Parathyroid adenoma (tissue), 2 donors: ENCODE measurements at regions not wholly inside any gene's neighbourhood (a gene's known extent, or its start where the extent isn't known, plus 50 kb on each side); places are given as distances from the start of the nearest gene placed in this dataset.

ENCODE experiments used
- H2AFZ ChIP-seq: fragments of 300-600 bp; sonication (generic); one replicate; pipeline ENCODE4 v1.7.0; 2017; ENCODE audit warnings: antibody characterized with exemption, mild to moderate bottlenecking
- H3K27ac ChIP-seq: fragments of 300-600 bp; sonication (generic); one replicate; pipeline ENCODE4 v1.7.0; 2017
- H3K27me3 ChIP-seq: fragments of 300-600 bp; sonication (generic); one replicate; pipeline ENCODE4 v1.7.0; 2017; ENCODE audit warnings: low read length; ENCODE audit not compliant: control insufficient read depth, insufficient read depth
- H3K36me3 ChIP-seq: fragments of 300-600 bp; sonication (generic); one replicate; pipeline ENCODE4 v1.7.0; 2017; ENCODE audit warnings: low read length; ENCODE audit not compliant: control insufficient read depth, insufficient read depth
- H3K4me1 ChIP-seq: fragments of 300-600 bp; sonication (generic); one replicate; pipeline ENCODE4 v1.7.0; 2017; ENCODE audit warnings: control low read depth
- H3K4me2 ChIP-seq: fragments of 300-600 bp; sonication (generic); one replicate; pipeline ENCODE4 v1.7.0; 2017; ENCODE audit warnings: low read length
- H3K4me3 ChIP-seq: fragments of 300-600 bp; sonication (generic); one replicate; pipeline ENCODE4 v1.7.0; 2017; ENCODE audit warnings: low read depth, low read length
- H3K79me2 ChIP-seq: fragments of 300-600 bp; sonication (generic); one replicate; pipeline ENCODE4 v1.7.0; 2017; ENCODE audit warnings: control low read depth
- H3K9ac ChIP-seq: fragments of 300-600 bp; sonication (generic); one replicate; pipeline ENCODE4 v1.7.0; 2017; ENCODE audit warnings: mild to moderate bottlenecking
- H3K9me3 ChIP-seq: fragments of 300-600 bp; sonication (generic); one replicate; pipeline ENCODE4 v1.7.0; 2017; ENCODE audit warnings: low read length; ENCODE audit not compliant: control insufficient read depth
- CTCF ChIP-seq: fragments of 300-600 bp; sonication (generic); IDR thresholded peaks from one replicate; pipeline ENCODE4 v1.7.0; 2017; ENCODE audit warnings: antibody characterized with exemption, mild to moderate bottlenecking
- donor health status: primary hyperparathyroidism.

GRCh38 chr9:30722065-30722464 lies 1662.4 kb upstream of the ACO1 start:
- Histone ChIP-seq H3K27ac (no peak overlapping the region), H3K4me3 (no peak overlapping the region), H3K9ac (no peak overlapping the region), H3K9me3 (no peaks in the 10 kb centered on the region), H3K4me2 (no peak overlapping the region), H2AFZ (no peak overlapping the region), H3K4me1 (no peaks in the 10 kb centered on the region), H3K27me3 (no peaks in the 10 kb centered on the region), H3K79me2 (no peaks in the 10 kb centered on the region), H3K36me3 (no peaks in the 10 kb centered on the region)
- no peak for TF ChIP-seq CTCF

GRCh38 chr9:30723656-30724055 lies 1660.8 kb upstream of the ACO1 start:
- Histone ChIP-seq H3K4me2 (no peak overlapping the region), H3K4me1 (no peaks in the 10 kb centered on the region), H3K9ac (no peak overlapping the region), H3K4me3 (no peak overlapping the region), H3K79me2 (no peaks in the 10 kb centered on the region), H3K27ac (no peak overlapping the region), H2AFZ (no peak overlapping the region), H3K36me3 (no peaks in the 10 kb centered on the region), H3K9me3 (no peaks in the 10 kb centered on the region), H3K27me3 (no peaks in the 10 kb centered on the region)
- no peak for TF ChIP-seq CTCF

DNA sequence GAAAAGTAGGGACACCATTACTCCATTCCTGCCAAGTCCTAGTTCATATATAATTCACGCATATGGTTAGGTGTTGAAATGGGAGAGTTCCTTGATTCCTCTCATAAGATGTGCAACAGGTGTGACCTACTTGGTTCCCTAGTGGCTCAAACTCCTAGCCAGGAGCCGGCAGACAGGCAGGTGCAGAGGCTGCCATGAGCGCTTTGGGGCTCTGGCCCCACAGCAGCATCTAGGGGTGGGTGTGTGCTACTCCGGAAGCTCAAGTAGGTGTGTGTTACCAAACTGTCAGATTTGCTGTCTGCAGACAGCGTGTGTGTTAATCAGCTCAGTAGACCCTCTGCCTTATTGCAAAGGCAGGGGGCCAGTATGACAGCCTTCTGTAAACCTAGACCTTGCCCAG lies 1652.4 kb upstream of the ACO1 start:
- Histone ChIP-seq H3K9me3 (no peaks in the 10 kb centered on the region), H2AFZ (no peak overlapping the region), H3K4me2 (no peak overlapping the region), H3K27ac (no peak overlapping the region), H3K4me1 (no peaks in the 10 kb centered on the region), H3K27me3 (no peaks in the 10 kb centered on the region), H3K9ac (no peak overlapping the region), H3K4me3 (no peak overlapping the region), H3K36me3 (no peaks in the 10 kb centered on the region), H3K79me2 (no peaks in the 10 kb centered on the region)
- TF ChIP-seq CTCF, result no peak

- H3K4me2 ChIP-seq, result no peak overlapping the region
- H3K9me3 ChIP-seq, result peaks cover 3% of the 10 kb centered on the region
- no peak overlapping the region for H3K27ac ChIP-seq
- no peak overlapping the region for H3K4me3 ChIP-seq
- no peaks in the 10 kb centered on the region for H3K27me3 ChIP-seq
- no peak for TF ChIP-seq CTCF
- H3K79me2 ChIP-seq, result no peaks in the 10 kb centered on the region
- H3K4me1 ChIP-seq, result no peaks in the 10 kb centered on the region
- no peak overlapping the region for H2AFZ ChIP-seq
- H3K9ac ChIP-seq, result no peak overlapping the region
- H3K36me3 ChIP-seq, result no peaks in the 10 kb centered on the region
These were observed 1639.6 kb upstream of the ACO1 start for GRCh38 chr9:30744871-30745270.

- Histone ChIP-seq H2AFZ (no peak overlapping the region), H3K4me1 (no peaks in the 10 kb centered on the region), H3K9ac (no peak overlapping the region), H3K27ac (no peak overlapping the region), H3K9me3 (peaks cover 3% of the 10 kb centered on the region), H3K4me2 (no peak overlapping the region), H3K27me3 (no peaks in the 10 kb centered on the region), H3K36me3 (no peaks in the 10 kb centered on the region), H3K4me3 (no peak overlapping the region), H3K79me2 (no peaks in the 10 kb centered on the region)
- no peak for TF ChIP-seq CTCF
These were observed 1637.9 kb upstream of the ACO1 start for GRCh38 chr9:30746589-30746988.
